H1 (cell line): ENCODE measurements at regions not wholly inside any gene's neighbourhood (a gene's known extent, or its start where the extent isn't known, plus 50 kb on each side); places are given as distances from the start of the nearest gene placed in this dataset.
A peak's percentile ranks its signal among the peaks of the same experiment; 100 is the strongest.

ENCODE experiments used
- CTCF ChIA-PET: fragments of 300-600 bp; sonication (Branson Sonifier 250); formaldehyde crosslinking; loops from one replicate; lab custom pipeline; 2021; ENCODE audit not compliant: partially characterized antibody; lab: Charles Lee
- POLR2A ChIA-PET: fragments of 300-600 bp; sonication (Branson Sonifier 250); formaldehyde crosslinking; loops from one replicate; lab custom pipeline; 2021; ENCODE audit warnings: inconsistent platforms; ENCODE audit not compliant: partially characterized antibody; lab: Charles Lee
- DNase-seq, 2 experiments: peaks; one replicate each; pipeline versions ENCODE4 v3.0.0 to v3.0.0-alpha.2; 2010 to 2022; ENCODE audit warnings: low spot score in 2 of 2, low read depth in 1 of 2, mixed read lengths in 1 of 2
- FAIRE-seq: peaks from 2 replicates; lab custom pipeline; 2011; peaks lifted over from hg19 to GRCh38; lab: Jason Lieb, UNC
- H2AFZ ChIP-seq: 2 replicates; pipeline ENCODE4 v1.8.1; 2012; ENCODE audit warnings: low read length, inconsistent platforms
- H2AK5ac ChIP-seq: 2 replicates; pipeline ENCODE4 v1.6.1; 2013; ENCODE audit warnings: low read depth, low read length
- H2BK120ac ChIP-seq: replicated peaks from 2 replicates; pipeline ENCODE3; 2013; ENCODE audit warnings: low read depth, low read length, inconsistent platforms
- H2BK12ac ChIP-seq: 2 replicates; pipeline ENCODE4 v1.6.1; 2013; ENCODE audit warnings: low read depth, low read length
- H2BK15ac ChIP-seq: 2 replicates; pipeline ENCODE4 v1.6.1; 2013; ENCODE audit warnings: low read length
- H2BK20ac ChIP-seq: 2 replicates; pipeline ENCODE4 v1.6.1; 2013; ENCODE audit warnings: low read length
- H2BK5ac ChIP-seq: 2 replicates; pipeline ENCODE4 v1.6.1; 2013; ENCODE audit warnings: low read depth, low read length
- H3K14ac ChIP-seq: 2 replicates; pipeline ENCODE4 v1.6.1; 2013; ENCODE audit warnings: inconsistent platforms; ENCODE audit not compliant: insufficient read length
- H3K18ac ChIP-seq: 2 replicates; pipeline ENCODE4 v1.6.1; 2013; ENCODE audit warnings: low read length; ENCODE audit errors: extremely low read depth
- H3K23ac ChIP-seq: 2 replicates; pipeline ENCODE4 v1.6.1; 2013; ENCODE audit warnings: inconsistent platforms; ENCODE audit not compliant: insufficient read length
- H3K23me2 ChIP-seq: 2 replicates; pipeline ENCODE4 v1.6.1; 2013; ENCODE audit warnings: low read depth, low read length
- H3K27ac ChIP-seq: 2 replicates; pipeline ENCODE4 v1.6.1; 2011; ENCODE audit warnings: low read depth, low read length, inconsistent platforms
- H3K27me3 ChIP-seq, 4 experiments: replicated peaks in 1 of 4; 1 replicate in 1 of 4; 2 replicates in 3 of 4; pipeline versions ENCODE4 v1.6.1 to v1.8.1; 2011 to 2013; ENCODE audit warnings: low read length in 3 of 4, mild to moderate bottlenecking in 3 of 4, inconsistent platforms in 2 of 4, mixed read lengths in 2 of 4, moderate library complexity in 1 of 4; ENCODE audit not compliant: control insufficient read depth in 3 of 4, insufficient read depth in 3 of 4; ENCODE audit errors: extremely low read depth in 1 of 4
- H3K36me3 ChIP-seq, 4 experiments: 2 replicates each; pipeline versions ENCODE4 v1.6.1 to v1.8.1; 2011 to 2013; ENCODE audit warnings: mild to moderate bottlenecking in 4 of 4, low read length in 3 of 4, moderate library complexity in 2 of 4, control low read depth in 1 of 4, inconsistent platforms in 1 of 4; ENCODE audit not compliant: insufficient read depth in 4 of 4, control insufficient read depth in 2 of 4
- H3K4ac ChIP-seq: replicated peaks from 2 replicates; pipeline ENCODE3; 2013; ENCODE audit warnings: low read length, low read depth, mixed read lengths, inconsistent platforms; ENCODE audit not compliant: insufficient read length
- H3K4me1 ChIP-seq, 4 experiments: replicated peaks in 1 of 4; 1 replicate in 1 of 4; 2 replicates in 3 of 4; pipeline versions ENCODE4 v1.6.1 to v1.8.1; 2011 to 2013; ENCODE audit warnings: low read length in 3 of 4, inconsistent platforms in 2 of 4, mixed read lengths in 1 of 4; ENCODE audit not compliant: insufficient read depth in 4 of 4, control insufficient read depth in 3 of 4
- H3K4me2 ChIP-seq, 2 experiments: 2 replicates each; pipeline versions ENCODE4 v1.6.1 to v1.8.1; 2011 to 2013; ENCODE audit warnings: low read depth in 2 of 2, low read length in 2 of 2, control low read depth in 1 of 2, inconsistent platforms in 1 of 2, mild to moderate bottlenecking in 1 of 2; ENCODE audit not compliant: insufficient read depth in 1 of 2
- H3K4me3 ChIP-seq, 4 experiments: fragments of 200-600, 300-600 bp in 1 of 4; sonication (generic), shearing (Covaris generic), sonication (Bioruptor Twin) in 1 of 4; 2 replicates each; pipeline versions ENCODE4 v1.5.1 to v1.8.1; 2011 to 2016; ENCODE audit warnings: low read length in 4 of 4, low read depth in 3 of 4, control low read depth in 2 of 4, inconsistent platforms in 2 of 4, mild to moderate bottlenecking in 2 of 4, mixed read lengths in 1 of 4, moderate library complexity in 1 of 4; ENCODE audit not compliant: insufficient read depth in 2 of 4; ENCODE audit errors: extremely low read depth in 1 of 4
- H3K56ac ChIP-seq: replicated peaks from 2 replicates; pipeline ENCODE3; 2013; ENCODE audit warnings: low read depth, mild to moderate bottlenecking, mixed read lengths, low read length, inconsistent platforms; ENCODE audit not compliant: insufficient read length
- H3K79me1 ChIP-seq: 2 replicates; pipeline ENCODE4 v1.6.1; 2013; ENCODE audit warnings: low read depth, low read length, control low read depth
- H3K79me2 ChIP-seq, 2 experiments: 2 replicates each; pipeline versions ENCODE4 v1.6.1 to v1.8.1; 2012 to 2013; ENCODE audit warnings: low read length in 2 of 2, mild to moderate bottlenecking in 2 of 2, inconsistent platforms in 1 of 2; ENCODE audit not compliant: insufficient read depth in 2 of 2, control insufficient read depth in 1 of 2
- H3K9ac ChIP-seq, 4 experiments: replicated peaks in 1 of 4; 1 replicate in 1 of 4; 2 replicates in 3 of 4; pipeline versions ENCODE4 v1.6.1 to v1.8.1; 2011 to 2013; ENCODE audit warnings: low read depth in 3 of 4, low read length in 3 of 4, control low read depth in 2 of 4, mild to moderate bottlenecking in 2 of 4, moderate library complexity in 2 of 4, inconsistent platforms in 1 of 4; ENCODE audit errors: extremely low read depth in 1 of 4
- H3K9me3 ChIP-seq, 2 experiments: 2 replicates each; pipeline versions ENCODE4 v1.6.1 to v1.8.1; 2012 to 2013; ENCODE audit warnings: mild to moderate bottlenecking in 2 of 2, moderate library complexity in 2 of 2, control low read depth in 1 of 2, inconsistent platforms in 1 of 2, low read depth in 1 of 2, low read length in 1 of 2, mixed read lengths in 1 of 2; ENCODE audit not compliant: insufficient read depth in 2 of 2
- H4K20me1 ChIP-seq, 2 experiments: replicated peaks in 1 of 2; 2 replicates each; pipeline versions ENCODE3 to v1.8.1; 2011 to 2013; ENCODE audit warnings: inconsistent platforms in 2 of 2, low read length in 2 of 2, mild to moderate bottlenecking in 1 of 2; ENCODE audit not compliant: insufficient read depth in 2 of 2, control insufficient read depth in 1 of 2
- H4K5ac ChIP-seq: 2 replicates; pipeline ENCODE4 v1.6.1; 2013; ENCODE audit warnings: low read length, low read depth, mixed read lengths, inconsistent platforms; ENCODE audit not compliant: insufficient read length
- H4K8ac ChIP-seq: 2 replicates; pipeline ENCODE4 v1.8.0; 2013; ENCODE audit warnings: mild to moderate bottlenecking, moderate library complexity, low read length, inconsistent platforms; ENCODE audit not compliant: insufficient read depth; ENCODE audit errors: extremely low read depth
- H4K91ac ChIP-seq: replicated peaks from 2 replicates; pipeline ENCODE3; 2013; ENCODE audit warnings: low read length, mixed read lengths, inconsistent platforms; ENCODE audit not compliant: insufficient read length
- ASH2L ChIP-seq: fragments of 200-600, 300-600 bp; sonication (generic); IDR thresholded peaks from one replicate; pipeline ENCODE4 v1.7.1; 2017; ENCODE audit warnings: low read length
- CBX8 ChIP-seq: fragments of 300-800, 300-1000 bp; sonication (generic); IDR thresholded peaks from 2 replicates; pipeline ENCODE4 v1.7.1; 2016; ENCODE audit warnings: low read depth, low read length, borderline replicate concordance
- EGR1 ChIP-seq: IDR thresholded peaks from 2 replicates; pipeline ENCODE4 v1.6.1; 2011; ENCODE audit warnings: low read depth, low read length, borderline replicate concordance
- POU5F1 ChIP-seq: IDR thresholded peaks from 2 replicates; pipeline ENCODE4 v1.6.1; 2011; ENCODE audit warnings: low read depth, mild to moderate bottlenecking, low read length, moderate library complexity
- RNF2 ChIP-seq: fragments of 200-900, 300-1000 bp; sonication (generic); IDR thresholded peaks from 2 replicates; pipeline ENCODE4 v1.7.1; 2016; ENCODE audit warnings: borderline replicate concordance, low read depth, mild to moderate bottlenecking, antibody characterized with exemption, low read length; ENCODE audit not compliant: poor library complexity, severe bottlenecking; ENCODE audit errors: missing control alignments
- SP4 ChIP-seq: IDR thresholded peaks from 2 replicates; pipeline ENCODE4 v1.6.1; 2012; ENCODE audit warnings: low read length, inconsistent platforms
- SRF ChIP-seq: IDR thresholded peaks from 2 replicates; pipeline ENCODE4 v1.6.1; 2011; ENCODE audit warnings: mild to moderate bottlenecking, low read depth, low read length, moderate library complexity
- SUZ12 ChIP-seq: fragments of 200-600 bp; sonication (generic); IDR thresholded peaks from 2 replicates; pipeline ENCODE4 v1.6.1; 2012; ENCODE audit warnings: mild to moderate bottlenecking, inconsistent platforms, low read length, moderate library complexity, mixed read lengths
- TBP ChIP-seq: IDR thresholded peaks from 2 replicates; pipeline ENCODE4 v1.6.1; 2011; ENCODE audit warnings: low read depth, low read length, improper control_type of control experiment
- WGBS, 2 experiments: shearing (Covaris generic) in 1 of 2; methylation state at CpG; one replicate each; pipeline versions ENCODE4 v1.1.6 to v1.1.7; 2013 to 2015; ENCODE audit warnings: low lambda C conversion rate in 2 of 2, mixed read lengths in 2 of 2, inconsistent platforms in 1 of 2, low coverage in 1 of 2, missing lambda C conversion rate in 1 of 2; ENCODE audit not compliant: insufficient replicate concordance in 2 of 2, insufficient coverage in 1 of 2, insufficient read length in 1 of 2; ENCODE audit errors: extremely low coverage in 1 of 2, missing lambda C conversion rate in 1 of 2; 5-methylcytosine and 5-hydroxymethylcytosine counted together
- TF ChIP-seq, protein P1 (sequence below): IDR thresholded peaks from 2 replicates; pipeline ENCODE4 v1.6.1; 2012; ENCODE audit warnings: inconsistent platforms
- TF ChIP-seq, protein P2 (sequence below): IDR thresholded peaks from 2 replicates; pipeline ENCODE4 v1.6.1; 2011; ENCODE audit warnings: low read length, improper control_type of control experiment

DNA sequence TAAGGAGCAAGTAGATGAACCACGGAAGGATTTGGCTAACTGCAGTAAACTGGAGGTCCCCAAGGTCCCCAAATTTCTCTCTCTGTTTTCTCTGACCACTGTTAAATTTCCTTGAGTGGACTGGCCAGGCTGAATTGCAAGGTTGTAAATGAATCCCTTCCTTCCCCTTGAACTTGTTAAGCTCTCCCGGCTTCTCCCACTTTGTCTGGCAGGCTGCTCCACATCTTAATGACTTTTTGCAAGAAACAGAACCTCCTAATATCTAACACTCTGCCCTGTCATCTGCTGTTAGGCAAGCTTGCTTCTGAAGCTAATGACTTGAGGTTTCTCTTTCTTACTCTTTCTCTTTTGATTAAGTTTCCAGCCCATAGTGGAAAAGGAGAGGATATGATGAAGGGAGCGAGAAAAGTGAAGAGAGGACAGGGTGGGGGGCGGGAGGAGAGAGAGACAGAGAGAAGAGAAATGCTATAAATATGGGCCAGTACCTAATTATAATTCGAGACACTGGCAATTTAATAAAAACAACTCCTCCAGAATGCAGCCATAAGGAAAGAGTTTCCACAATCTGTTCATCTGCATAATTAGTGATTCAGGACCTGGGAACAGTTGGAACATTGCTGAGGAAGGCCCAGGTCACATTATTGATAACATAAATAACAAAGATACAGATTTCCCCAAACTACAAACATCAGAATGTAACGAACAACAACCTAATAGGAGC lies 437.3 kb upstream of the MPDZ start:
- Histone ChIP-seq H2AK5ac (no peak overlapping the region), H2BK12ac (no peak overlapping the region), H3K79me1 (no peaks in the 10 kb centered on the region), H3K9ac (no peak overlapping the region), H2AFZ (0 out of 2 replicates have a peak overlapping the region, but pooled peaks have one; percentile 17), H3K9me3 (no peaks in the 10 kb centered on the region), H3K4me3 (no peak overlapping the region), H3K36me3 (no peaks in the 10 kb centered on the region), H3K4me2 (no peak overlapping the region), H3K18ac (no peak overlapping the region), H3K27ac (no peak overlapping the region), H2BK5ac (no peak overlapping the region), H3K56ac (no peak overlapping the region), H3K79me2 (no peaks in the 10 kb centered on the region), H4K5ac (no peak overlapping the region), H2BK15ac (no peak overlapping the region), H3K14ac (no peak overlapping the region), H3K23ac (no peak overlapping the region), H4K91ac (no peak overlapping the region), H2BK20ac (no peak overlapping the region), H3K4me1 (peaks cover 0 to 9% (median 4%) of the 10 kb centered on the region in 4 experiments; a peak in 3 of 7 replicates), H4K20me1 (no peaks in the 10 kb centered on the region), H3K23me2 (no peaks in the 10 kb centered on the region), H3K4ac (no peak overlapping the region), H4K8ac (no peak overlapping the region), H2BK120ac (no peak overlapping the region), H3K27me3 (no peaks in the 10 kb centered on the region)
- FAIRE-seq (no peak), DNase-seq (no peak)
- POLR2A ChIA-PET = no interaction called here
- 70% methylated on average over 4 of the region's 6 CpGs; no CpG with 5 or more reads in 1 of the 2 experiments for WGBS, 2 experiments
- CTCF ChIA-PET = interaction anchor here (0.5 to 0.7 kb wide), 2 partner anchors 278 to 564 kb away, joined by 3 to 4 read pairs; no protein-coding TSS in a partner anchor
- TF ChIP-seq SUZ12 (no peak), SP4 (no peak), POU5F1 (no peak), RNF2 (no peak), ASH2L (no peak), EGR1 (no peak), TBP (no peak), SRF (no peak), CBX8 (no peak)
- TF ChIP-seq, protein P1, sequence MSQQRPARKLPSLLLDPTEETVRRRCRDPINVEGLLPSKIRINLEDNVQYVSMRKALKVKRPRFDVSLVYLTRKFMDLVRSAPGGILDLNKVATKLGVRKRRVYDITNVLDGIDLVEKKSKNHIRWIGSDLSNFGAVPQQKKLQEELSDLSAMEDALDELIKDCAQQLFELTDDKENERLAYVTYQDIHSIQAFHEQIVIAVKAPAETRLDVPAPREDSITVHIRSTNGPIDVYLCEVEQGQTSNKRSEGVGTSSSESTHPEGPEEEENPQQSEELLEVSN = no peak
- TF ChIP-seq, protein P2, sequence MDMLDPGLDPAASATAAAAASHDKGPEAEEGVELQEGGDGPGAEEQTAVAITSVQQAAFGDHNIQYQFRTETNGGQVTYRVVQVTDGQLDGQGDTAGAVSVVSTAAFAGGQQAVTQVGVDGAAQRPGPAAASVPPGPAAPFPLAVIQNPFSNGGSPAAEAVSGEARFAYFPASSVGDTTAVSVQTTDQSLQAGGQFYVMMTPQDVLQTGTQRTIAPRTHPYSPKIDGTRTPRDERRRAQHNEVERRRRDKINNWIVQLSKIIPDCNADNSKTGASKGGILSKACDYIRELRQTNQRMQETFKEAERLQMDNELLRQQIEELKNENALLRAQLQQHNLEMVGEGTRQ = no peak
